ENCODE measurements at regions not wholly inside any gene's neighbourhood (a gene's known extent, or its start where the extent isn't known, plus 50 kb on each side); places are given as distances from the start of the nearest gene placed in this dataset.

DNA sequence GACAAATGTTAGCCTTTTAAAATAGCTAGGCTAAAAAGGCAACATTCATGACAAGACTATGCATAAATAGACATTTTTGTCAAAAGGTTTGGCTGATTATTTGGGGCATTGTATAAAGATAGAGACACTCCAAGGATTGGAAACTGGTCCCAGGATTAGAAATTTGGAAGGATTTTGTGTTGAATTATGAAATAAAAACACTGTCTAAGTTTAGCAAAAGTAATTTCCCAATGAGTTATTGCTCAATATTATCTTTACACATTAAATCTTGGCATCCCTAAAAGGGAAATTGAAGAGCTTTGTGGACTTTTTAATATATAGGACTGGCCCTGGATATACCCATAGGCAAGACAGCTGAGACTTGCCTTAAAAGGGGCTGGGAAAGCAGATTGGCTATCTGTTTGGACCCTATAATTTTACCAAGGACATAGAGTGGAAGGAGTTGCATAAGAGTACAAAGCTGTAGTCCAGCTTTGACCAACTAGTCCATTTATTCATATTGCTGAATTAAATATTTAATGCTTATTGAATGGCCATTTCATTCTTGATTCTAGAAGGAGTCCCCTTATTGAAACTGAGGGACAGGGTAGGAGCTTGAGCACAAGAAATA, 382.7 kb downstream of the METTL15 start:
- no peak for DNase-seq

DNA sequence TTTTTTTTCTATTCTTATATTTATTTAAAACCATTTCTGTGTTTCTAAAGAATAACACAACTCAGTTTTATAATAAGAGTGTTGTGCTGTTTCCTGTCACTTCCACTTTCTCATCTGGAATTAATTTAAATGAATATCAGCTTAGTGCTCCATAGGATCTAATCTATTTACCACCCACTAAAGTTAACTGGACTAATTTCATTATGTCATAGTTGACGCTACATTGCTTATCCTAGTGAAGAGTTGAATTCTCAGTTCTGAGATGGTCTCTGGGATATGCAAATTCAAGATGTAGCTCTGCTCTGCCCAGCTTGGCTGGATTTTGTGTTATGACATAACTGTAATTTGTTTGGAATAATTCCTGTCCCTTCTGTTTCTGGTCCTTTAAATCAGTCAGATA, 380.1 kb downstream of the METTL15 start:
- DNase-seq = no peak

DNA sequence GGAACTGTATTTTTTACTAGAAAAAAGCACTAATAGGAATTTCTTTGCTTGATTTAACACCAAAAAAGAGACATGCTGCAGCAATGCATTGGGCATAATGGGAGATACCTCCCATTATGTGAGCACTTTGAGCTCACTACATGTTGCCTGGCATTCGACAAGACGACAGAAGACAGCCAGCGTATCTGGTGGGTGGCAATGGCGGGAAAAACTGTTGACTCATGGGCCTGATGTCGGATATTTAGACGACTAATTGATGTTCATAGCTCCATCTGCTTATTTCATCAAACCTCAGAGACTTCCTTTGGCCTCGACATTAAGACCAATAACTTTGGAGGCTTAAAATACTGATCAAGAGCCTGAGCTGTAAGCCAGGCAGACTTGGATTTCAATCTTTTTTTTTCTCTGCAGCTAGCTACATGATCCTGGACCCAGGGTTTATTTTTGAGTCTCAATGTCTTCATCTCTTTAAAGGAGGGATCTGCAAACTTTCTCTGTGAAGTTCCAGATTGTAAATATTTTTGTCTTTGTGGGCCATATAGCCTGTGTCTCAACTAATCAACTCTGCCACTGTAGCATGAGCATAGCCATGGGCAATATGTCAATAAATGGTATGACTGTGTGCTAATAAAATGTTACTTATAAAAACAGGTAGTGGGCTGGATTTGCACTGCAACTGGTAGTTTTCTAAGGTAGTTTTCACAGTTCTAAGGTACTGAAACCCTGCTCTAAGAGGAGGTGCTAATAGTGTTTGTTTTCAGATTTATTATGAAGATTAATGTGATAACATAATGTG, 375.1 kb downstream of the METTL15 start:
- no peak for DNase-seq

GRCh38 chr11:28482666-28483065, 374.5 kb downstream of the METTL15 start:
- DNase-seq = no peak

- no peak for DNase-seq
Observed at GRCh38 chr11:28481616-28482480, 373.7 kb downstream of the METTL15 start.

DNA sequence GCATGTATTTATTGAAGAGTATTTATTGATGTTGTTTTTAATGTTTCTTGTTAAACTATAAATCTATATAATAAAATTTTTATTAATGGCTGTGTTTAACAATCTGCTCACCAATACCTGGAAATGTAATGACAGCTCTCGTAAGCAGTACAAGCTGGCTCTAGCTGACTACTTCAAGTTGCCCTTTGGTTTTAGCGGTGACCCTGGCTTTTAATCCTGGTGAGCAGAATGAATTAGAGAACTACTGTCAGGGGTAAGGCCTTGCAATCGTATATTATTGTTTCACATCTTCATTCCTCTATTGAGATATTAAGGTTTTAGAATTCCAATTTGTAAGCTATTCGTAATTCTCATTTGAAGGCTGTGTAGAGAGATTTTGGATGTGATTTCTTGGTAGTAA, 372.2 kb downstream of the METTL15 start:
- no peak for DNase-seq

- DNase-seq = no peak
Observed at GRCh38 chr11:28476864-28477263, 368.7 kb downstream of the METTL15 start.

- DNase-seq = no peak
Observed at GRCh38 chr11:28476049-28476448, 367.9 kb downstream of the METTL15 start.

GRCh38 chr11:28472904-28473303, 364.7 kb downstream of the METTL15 start:
- no peak for DNase-seq

- no peak for DNase-seq
Observed at GRCh38 chr11:28471537-28471936, 363.3 kb downstream of the METTL15 start.

- no peak for DNase-seq
Observed at GRCh38 chr11:28470180-28470579, 362.0 kb downstream of the METTL15 start.

DNA sequence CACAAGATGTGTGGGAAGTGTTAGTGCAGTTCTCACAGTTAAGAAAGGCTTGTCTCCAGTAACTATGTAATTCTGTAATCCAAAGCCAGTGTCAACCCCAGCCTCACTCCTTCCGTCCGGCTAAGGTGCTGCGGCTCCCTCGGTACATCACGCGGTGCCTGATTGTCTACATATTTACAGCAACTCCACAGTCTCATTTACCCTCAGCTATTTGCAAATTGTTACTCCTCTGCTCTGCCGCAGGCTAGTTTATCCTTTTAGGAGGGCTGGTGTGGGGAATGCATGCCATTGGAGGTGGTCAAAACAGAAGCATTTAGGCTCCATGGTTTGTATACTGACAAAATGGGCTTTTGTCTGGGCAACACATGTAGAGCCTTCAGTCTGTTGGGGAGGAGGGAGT, 358.3 kb downstream of the METTL15 start:
- DNase-seq = no peak

DNA sequence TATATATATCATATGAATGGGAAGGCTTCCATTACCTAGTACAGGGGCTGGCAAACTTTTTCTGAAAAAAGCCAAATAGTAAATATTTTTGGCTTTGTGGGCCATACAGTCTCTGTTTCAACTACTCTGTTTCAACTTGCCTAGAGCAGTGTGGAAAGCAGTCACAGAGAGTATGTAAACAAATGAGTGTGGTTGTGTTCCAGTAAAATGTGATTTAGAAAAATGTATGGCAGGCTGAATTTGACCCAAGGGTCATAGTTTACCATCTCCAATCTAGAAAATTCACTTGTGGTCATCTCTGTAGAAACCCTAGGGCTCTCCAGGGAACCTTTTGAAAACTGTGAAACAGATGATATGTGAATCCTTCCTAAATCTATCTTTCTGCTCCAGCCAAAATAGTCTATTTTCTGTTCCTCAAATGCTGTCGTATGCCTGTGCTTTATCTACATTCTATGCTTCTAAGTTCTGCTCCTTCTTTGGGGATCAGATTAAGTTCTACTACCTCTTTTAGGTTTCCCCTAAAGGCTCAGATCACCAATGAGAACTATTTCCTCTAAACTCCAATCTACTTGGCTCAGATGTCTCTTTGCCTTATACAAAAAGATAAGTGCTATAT, 356.2 kb downstream of the METTL15 start:
- DNase-seq = no peak

DNA sequence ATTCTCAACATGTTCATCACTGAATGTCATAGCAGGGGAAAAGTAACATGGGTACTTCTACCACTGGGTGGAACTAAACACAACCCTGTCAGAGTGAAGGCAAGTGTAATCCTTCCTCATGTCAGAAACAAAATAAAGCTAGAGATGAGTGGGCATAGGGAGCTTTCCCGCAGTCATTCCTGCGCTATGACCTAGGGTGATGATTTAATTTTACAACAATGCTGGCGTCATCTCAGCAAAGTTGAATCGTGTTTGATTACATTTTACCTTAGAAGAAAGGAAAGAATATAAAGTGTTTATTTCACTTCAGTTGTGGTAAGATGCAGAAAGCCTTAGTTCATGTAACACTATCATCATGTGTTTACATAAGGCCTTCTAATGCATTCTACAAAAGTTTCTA, 355.6 kb downstream of the METTL15 start:
- DNase-seq = no peak

GRCh38 chr11:28461846-28462245, 353.7 kb downstream of the METTL15 start:
- DNase-seq = no peak

DNA sequence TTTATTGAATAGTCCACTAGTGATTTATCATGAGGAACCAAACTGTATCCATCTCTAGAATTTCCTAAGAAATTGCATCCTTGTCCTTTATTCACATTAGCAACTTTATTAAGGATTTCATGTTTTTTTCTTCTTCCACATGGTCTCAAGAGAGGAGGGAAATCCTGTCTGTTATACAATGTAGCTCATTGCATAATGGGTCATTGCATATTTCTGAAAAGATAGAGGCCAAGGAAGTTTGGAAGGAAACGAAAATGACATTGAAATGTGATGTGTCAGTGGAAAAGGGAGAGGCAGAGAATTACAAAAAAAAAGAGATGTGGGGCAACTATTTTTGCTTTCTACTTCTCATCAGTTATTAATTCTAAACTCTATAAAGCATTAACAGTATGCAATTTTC, 353.1 kb downstream of the METTL15 start:
- no peak for DNase-seq

DNA sequence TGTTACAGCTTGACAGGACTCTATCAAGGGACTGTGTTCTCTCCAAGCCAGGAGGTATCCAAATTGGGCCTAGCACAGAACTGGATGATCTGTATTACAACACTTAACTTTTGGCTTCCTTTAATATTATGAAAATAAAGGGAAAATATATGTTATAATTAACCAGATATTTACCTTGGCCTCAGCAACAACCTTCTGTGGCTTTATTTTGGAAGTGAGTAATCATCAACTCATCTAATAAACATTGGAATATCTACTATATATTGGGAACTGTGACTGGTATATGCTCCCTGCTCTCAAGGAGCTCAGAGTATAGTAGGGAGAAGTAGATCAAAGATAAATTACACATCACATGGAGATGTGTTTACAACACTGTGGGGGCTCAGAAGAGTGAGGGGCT, 352.2 kb downstream of the METTL15 start:
- no peak for DNase-seq

- no peak for DNase-seq
Observed at GRCh38 chr11:28459912-28460311, 351.7 kb downstream of the METTL15 start.

GRCh38 chr11:28457481-28458065, 349.4 kb downstream of the METTL15 start:
- DNase-seq = no peak

DNA sequence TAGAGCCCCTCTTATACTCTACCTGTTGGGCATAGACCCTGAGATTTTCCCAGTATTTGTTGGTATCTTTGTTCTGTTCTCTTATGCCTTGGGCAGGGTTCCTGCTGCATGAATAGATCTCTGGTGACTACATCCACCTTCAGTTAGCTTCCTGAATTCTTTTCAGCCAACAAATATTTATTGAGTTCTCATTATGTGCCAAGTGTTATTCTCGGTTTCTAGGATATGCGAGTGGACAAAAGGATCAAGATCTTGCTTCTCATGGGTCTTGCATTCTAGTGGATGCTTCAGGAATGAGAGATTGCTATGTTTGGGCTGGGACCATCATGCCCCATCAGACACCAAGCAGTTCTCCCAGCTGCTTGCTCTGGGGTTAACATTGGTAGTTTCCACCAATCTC, 340.0 kb downstream of the METTL15 start:
- DNase-seq = no peak

DNA sequence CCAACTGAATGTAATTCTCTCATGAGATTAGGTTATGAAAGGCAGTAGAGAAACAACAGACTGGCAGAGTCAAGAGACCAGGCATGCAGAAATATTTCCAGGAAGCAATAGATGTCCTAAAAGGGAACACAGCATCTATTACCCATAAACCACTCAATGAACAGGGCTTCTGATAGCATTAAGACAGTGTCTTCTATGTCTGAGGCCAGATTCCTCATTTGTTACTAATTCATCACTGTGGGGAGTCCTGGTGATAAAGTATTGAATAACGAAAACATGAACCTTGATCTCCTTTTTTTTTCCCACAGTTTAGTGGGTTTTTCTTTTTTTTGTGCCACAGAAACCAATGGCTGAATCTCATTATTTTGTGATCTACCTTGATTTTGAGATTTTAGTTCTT, 339.0 kb downstream of the METTL15 start:
- no peak for DNase-seq

DNA sequence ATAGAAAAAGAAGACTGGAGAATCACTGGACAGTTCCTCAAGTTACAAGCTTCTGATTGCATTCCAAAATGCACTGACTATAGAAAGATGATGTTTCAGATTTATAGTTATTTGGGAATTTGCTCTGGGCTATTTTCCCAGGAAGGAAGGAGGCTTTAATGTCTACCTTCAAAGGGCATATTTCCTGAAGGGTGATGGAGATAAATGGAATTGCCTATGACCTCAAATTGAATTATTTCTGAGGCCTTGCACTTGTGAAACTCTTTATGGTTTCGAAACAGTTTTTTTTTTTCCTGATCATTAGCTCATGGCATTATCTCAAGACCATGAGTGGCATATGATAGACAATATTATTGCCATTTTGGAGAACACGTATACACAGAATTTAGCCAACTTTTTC, 333.9 kb downstream of the METTL15 start:
- no peak for DNase-seq

- no peak for DNase-seq
Observed at GRCh38 chr11:28439403-28439802, 331.2 kb downstream of the METTL15 start.
